ENCODE measurements at regions not wholly inside any gene's neighbourhood (a gene's known extent, or its start where the extent isn't known, plus 50 kb on each side); places are given as distances from the start of the nearest gene placed in this dataset.

- no peak for DNase-seq
Measured at GRCh38 chr5:56617998-56618397, 197.4 kb upstream of the MAP3K1 start.

- DNase-seq = no peak
Measured at GRCh38 chr5:56616454-56617160, 198.7 kb upstream of the MAP3K1 start.

GRCh38 chr5:56615361-56616153 lies 199.8 kb upstream of the MAP3K1 start:
- DNase-seq = no peak

DNA sequence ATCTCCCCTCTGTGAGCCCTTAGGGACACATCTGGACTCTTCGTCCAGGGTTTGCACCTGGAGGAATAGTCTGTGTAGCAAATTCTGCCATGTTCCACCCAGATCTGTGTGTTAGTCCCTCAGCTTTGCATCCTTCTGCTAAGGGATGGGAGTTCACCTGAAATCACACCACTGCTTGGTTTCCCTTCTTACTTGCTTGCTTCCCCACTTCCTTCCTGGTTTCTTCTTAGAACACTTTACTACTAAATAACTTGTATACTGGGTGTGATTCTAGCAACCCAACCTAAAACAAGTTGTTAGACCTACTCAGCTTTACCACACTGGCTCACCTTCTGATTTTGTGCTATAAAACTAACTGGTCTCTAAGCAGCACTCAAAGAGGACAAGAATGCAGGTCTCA lies 202.6 kb upstream of the MAP3K1 start:
- peak; percentile 25 for DNase-seq

- DNase-seq = no peak
Measured at GRCh38 chr5:56612353-56612752, 203.0 kb upstream of the MAP3K1 start.

DNA sequence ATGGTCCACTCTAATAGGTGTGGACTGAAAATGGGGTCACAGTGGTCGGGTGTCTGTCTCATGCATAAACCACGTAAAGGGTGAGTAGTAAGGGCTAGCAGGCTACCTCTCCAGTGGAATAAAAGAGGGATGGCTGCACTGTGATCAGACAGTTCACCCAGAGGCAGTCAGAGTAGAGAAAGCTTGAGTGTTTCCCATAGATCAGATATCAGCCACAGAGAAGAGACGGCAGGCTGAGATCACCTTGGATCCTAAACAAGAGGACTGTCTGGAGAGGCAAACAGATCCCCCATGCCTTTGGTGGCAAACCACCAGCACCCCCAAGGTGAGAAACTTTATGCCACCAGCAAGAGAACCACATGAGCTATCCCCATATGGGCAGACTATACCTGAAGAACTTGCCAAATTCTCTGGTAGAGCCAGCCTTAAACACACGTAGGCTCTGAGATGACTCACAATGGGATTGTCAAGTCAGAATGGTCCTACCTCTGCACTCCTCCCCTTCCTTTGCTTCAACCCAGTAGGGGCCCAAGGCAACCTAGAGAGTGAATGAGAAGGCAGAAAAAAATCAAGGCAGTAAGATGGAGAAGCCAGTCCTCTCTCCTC lies 205.2 kb upstream of the MAP3K1 start:
- peak; percentile 26 for DNase-seq

GRCh38 chr5:56608217-56608925 lies 207.0 kb upstream of the MAP3K1 start:
- no peak for DNase-seq

DNA sequence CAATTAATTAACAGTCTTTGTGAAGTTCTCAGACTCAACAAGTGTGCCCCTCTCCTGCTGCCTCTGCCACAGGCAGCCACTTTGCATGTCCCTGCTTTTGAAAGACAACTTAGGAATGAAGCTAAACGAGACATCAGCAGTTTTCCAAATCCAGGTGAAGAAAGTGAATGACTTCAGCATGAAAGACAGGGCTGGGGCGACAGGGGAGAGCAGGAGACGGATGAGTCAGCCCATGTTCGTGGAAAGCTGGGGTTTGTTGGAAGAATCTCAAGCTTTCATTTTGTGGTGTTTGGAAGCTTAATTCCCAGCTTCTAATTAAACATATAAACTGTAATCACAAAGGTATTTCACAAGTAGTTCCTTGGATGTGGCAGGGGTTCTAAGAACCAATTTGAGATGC lies 207.8 kb upstream of the MAP3K1 start:
- no peak for DNase-seq

- DNase-seq = no peak
Measured at GRCh38 chr5:56607074-56607473, 208.3 kb upstream of the MAP3K1 start.

DNA sequence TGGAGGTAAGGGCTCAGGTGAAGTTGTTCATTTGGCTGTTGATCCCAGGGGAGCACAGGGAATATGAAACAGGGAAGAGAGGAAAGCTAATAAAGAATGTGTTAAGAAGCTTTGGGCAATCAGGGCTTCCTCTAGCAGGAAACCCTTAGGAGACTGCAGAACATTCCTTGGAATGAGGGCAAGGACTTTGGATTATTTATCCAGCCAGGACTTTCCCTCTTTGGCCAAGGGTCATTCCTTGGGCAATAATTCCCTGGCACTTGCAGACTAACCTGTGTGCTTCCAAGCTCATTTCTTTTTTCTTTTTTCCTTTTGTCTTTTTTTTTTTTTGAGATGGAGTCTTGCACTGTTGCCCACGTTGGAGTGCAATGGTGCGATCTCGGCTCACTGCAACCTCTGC lies 209.2 kb upstream of the MAP3K1 start:
- no peak for DNase-seq

- no peak for DNase-seq
Measured at GRCh38 chr5:56605231-56605630, 210.1 kb upstream of the MAP3K1 start.

- no peak for DNase-seq
Measured at GRCh38 chr5:56601641-56602071, 213.7 kb upstream of the MAP3K1 start.

DNA sequence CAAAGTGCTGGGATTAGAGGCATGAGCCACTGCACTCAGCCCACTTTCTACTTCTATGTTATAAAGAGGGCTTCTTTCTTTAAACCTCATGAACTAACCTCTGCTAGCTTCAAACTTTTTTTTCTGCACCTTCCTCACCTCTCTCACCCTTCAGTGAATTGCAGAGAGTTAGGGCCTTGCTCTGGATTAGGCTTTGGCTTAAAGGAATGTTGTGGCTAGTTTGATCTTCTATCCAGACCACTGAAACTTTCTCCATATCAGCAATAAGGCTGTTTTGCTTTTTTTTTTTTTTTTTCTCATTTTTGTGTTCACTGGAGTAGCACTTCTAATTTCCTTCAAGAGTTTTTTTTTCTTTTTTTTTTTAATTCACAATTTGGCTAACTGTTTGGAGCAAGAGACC lies 216.4 kb upstream of the MAP3K1 start:
- DNase-seq = no peak

GRCh38 chr5:56596155-56596554 lies 219.2 kb upstream of the MAP3K1 start:
- DNase-seq = no peak

DNA sequence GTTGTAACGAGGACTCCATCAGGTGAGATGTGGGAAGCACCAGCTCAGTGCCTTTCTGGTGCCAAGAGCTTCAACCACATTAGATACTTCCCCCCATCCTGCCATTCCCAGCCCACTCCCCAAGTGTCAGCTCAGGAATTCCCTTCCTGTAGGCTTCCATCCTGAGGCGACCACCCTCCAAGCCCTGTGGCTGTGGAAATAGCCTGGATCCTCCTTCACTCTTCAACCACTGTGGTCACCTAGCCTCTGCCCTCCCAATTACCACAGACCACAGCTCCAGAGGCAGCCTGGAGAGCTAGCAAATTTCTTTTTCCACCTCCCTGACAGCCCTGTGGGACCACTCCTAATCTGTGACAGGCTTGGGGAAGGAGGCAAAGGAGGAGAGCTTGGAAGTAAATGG lies 219.8 kb upstream of the MAP3K1 start:
- no peak for DNase-seq

- DNase-seq = no peak
Measured at GRCh38 chr5:56594792-56595191, 220.6 kb upstream of the MAP3K1 start.

GRCh38 chr5:56591081-56591480 lies 224.3 kb upstream of the MAP3K1 start:
- no peak for DNase-seq

- DNase-seq = no peak
Measured at GRCh38 chr5:56589481-56589860, 225.9 kb upstream of the MAP3K1 start.

- peak; percentile 63 for DNase-seq
Measured at GRCh38 chr5:56588636-56589480, 226.5 kb upstream of the MAP3K1 start.

- DNase-seq = no peak
Measured at GRCh38 chr5:56588131-56588487, 227.2 kb upstream of the MAP3K1 start.

DNA sequence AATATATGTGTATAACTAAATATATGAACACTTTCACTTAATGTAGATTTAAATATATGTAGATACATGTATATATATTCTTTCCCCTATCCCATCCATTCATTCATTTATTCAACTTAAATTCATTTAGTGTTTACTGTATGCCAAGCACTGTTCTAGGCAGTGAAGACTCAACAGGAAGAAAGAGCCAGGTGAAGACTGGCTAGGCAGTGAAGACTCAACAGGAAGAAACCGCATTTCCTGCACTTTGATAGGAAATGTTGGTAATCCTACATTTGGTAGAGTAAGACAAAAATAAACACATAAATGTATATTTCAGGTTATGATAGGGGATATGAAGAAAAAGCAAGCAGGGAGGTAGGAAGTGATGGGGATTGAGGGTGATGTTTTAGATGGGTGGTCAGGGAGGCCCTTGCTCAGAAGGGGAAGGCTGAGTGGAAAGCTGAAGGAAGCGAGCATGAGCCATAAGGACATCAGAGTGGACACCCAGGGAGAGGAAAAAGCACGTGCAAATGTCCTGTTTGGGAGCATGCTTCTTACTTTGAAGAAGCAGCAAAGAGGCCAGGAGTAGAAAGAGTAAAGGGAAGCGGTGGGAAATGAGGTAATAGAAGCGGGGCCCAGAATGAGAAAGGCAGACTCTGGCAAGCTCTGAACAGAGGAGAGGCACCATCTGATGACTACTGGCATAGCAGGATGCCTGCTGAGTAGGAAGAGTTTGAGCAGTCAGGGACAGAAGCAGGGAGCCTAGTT lies 227.8 kb upstream of the MAP3K1 start:
- DNase-seq = peak; percentile 38
